Esophagus squamous epithelium (tissue), 5 donors: ENCODE measurements at regions not wholly inside any gene's neighbourhood (a gene's known extent, or its start where the extent isn't known, plus 50 kb on each side); places are given as distances from the start of the nearest gene placed in this dataset.

Experiments used
- DNase-seq: peaks from one replicate; lab custom pipeline; 2025; lab: John Stamatoyannopoulos, UW
- H3K27ac ChIP-seq, 4 donors: fragments of 200-600 bp; sonication (generic); one replicate each; pipeline ENCODE4 v1.5.1; 2016 to 2019; ENCODE audit warnings: mild to moderate bottlenecking in 1 of 4
- H3K27me3 ChIP-seq, 4 donors: fragments of 200-600 bp; sonication (generic); 1 replicate in 3 of 4; 2 replicates in 1 of 4; pipeline versions ENCODE4 v1.5.1 to v1.6.0; 2017 to 2021; ENCODE audit warnings: antibody characterized with exemption in 1 of 4
- H3K36me3 ChIP-seq, 3 donors: fragments of 200-600 bp; sonication (generic); one replicate each; pipeline ENCODE4 v1.5.1; 2016 to 2019
- H3K4me1 ChIP-seq, 3 donors: fragments of 200-600 bp; sonication (generic); one replicate each; pipeline ENCODE4 v1.5.1; 2017 to 2019
- H3K4me3 ChIP-seq, 4 donors: fragments of 200-600 bp; sonication (generic); 1 replicate in 3 of 4; 2 replicates in 1 of 4; pipeline ENCODE4 v1.5.1; 2016 to 2019; ENCODE audit warnings: mild to moderate bottlenecking in 2 of 4, moderate library complexity in 1 of 4
- H3K9me3 ChIP-seq, 3 donors: fragments of 200-600 bp; sonication (generic); one replicate each; pipeline ENCODE4 v1.5.1; 2016 to 2019
- POLR2A ChIP-seq, 4 donors: fragments of 450-650 bp; IDR thresholded peaks; one replicate each; pipeline ENCODE4 v1.6.1; 2017; ENCODE audit warnings: antibody characterized with exemption in 4 of 4, mild to moderate bottlenecking in 4 of 4, moderate library complexity in 3 of 4
- WGBS, 2 donors: methylation state at CpG; one replicate each; pipeline ENCODE4 v1.1.5; 2018; 5-methylcytosine and 5-hydroxymethylcytosine counted together
- intact Hi-C: fragments of 100-400 bp; cut with DNase I; formaldehyde crosslinking; loops from one replicate; pipeline ENCODE4 v1.15.0; 2022
- TF ChIP-seq, protein P1 (sequence below), 6 experiments: fragments of 450-650 bp in 4 of 6; fragments of 200-600 bp in 2 of 6; sonication (generic) in 2 of 6; IDR thresholded peaks; one replicate each; pipeline ENCODE4 v1.5.1; 2016 to 2019; ENCODE audit warnings: antibody characterized with exemption in 6 of 6, mild to moderate bottlenecking in 4 of 6, moderate library complexity in 4 of 6
- donor health status: DM: yes; HTN: yes; CAD: no.

DNA sequence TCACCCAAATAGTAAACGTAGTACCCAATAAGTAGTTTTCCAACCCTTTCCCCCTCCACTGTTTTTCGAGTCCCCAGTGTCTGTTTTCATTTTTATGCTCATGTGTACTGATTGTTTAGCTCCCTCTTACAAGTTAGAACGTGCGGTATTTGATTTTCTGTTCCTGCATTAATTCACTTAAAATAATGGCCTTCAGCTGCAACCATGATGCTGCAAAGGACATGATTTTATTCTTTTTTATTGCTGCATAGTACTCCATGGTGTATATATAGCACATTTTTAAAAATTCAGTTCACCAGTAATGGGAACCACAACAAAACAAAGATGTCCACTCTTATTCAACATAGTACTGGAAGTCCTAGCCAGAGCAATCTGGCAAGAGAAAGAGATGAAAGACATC is 72.8 kb downstream of the DUSP6 start:
- intact Hi-C loops = no loop called here
- H3K9me3 ChIP-seq = no peaks in the 10 kb centered on the region
- peaks cover 0 to 14% (median 4%) of the 10 kb centered on the region in 3 donors for H3K4me1 ChIP-seq
- TF ChIP-seq, protein P1, sequence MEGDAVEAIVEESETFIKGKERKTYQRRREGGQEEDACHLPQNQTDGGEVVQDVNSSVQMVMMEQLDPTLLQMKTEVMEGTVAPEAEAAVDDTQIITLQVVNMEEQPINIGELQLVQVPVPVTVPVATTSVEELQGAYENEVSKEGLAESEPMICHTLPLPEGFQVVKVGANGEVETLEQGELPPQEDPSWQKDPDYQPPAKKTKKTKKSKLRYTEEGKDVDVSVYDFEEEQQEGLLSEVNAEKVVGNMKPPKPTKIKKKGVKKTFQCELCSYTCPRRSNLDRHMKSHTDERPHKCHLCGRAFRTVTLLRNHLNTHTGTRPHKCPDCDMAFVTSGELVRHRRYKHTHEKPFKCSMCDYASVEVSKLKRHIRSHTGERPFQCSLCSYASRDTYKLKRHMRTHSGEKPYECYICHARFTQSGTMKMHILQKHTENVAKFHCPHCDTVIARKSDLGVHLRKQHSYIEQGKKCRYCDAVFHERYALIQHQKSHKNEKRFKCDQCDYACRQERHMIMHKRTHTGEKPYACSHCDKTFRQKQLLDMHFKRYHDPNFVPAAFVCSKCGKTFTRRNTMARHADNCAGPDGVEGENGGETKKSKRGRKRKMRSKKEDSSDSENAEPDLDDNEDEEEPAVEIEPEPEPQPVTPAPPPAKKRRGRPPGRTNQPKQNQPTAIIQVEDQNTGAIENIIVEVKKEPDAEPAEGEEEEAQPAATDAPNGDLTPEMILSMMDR (IDR thresholded peaks at IDR 0.05) = no peak
- TF ChIP-seq POLR2A (IDR thresholded peaks at IDR 0.05) = no peak
- no peaks in the 10 kb centered on the region for H3K27me3 ChIP-seq
- no peak overlapping the region for H3K4me3 ChIP-seq
- no peak for DNase-seq
- no peaks in the 10 kb centered on the region for H3K36me3 ChIP-seq
- H3K27ac ChIP-seq = no peak overlapping the region
- WGBS, 2 donors = 86% methylated on average over 4 of the region's 4 CpGs

DNA sequence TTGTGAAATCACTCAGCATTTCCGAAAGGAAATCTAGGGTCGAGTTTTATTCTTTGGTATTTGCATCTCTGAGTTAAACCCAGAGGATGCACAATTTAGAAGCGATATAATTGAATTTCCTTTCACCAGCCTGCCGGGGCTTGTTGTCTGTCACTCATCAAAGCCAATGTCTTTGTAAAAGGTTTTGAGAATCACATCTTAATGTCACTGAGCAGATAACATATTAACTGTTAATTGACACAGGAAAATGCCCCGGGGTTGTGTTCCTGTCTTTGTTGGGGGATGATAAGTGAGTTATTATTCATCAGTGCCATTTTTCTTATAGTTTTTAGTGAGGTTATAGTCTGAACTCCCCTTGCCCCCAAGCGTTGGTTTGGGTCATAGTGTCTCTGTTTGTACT is 73.4 kb downstream of the DUSP6 start:
- Histone ChIP-seq H3K27me3 (no peaks in the 10 kb centered on the region), H3K4me3 (no peak overlapping the region), H3K9me3 (no peaks in the 10 kb centered on the region), H3K27ac (no peak overlapping the region), H3K4me1 (peaks cover 0 to 14% (median 4%) of the 10 kb centered on the region in 3 donors), H3K36me3 (no peaks in the 10 kb centered on the region)
- DNase-seq = no peak
- no peak for TF ChIP-seq POLR2A (IDR thresholded peaks at IDR 0.05)
- TF ChIP-seq, protein P1 (IDR thresholded peaks at IDR 0.05) = no peak
- 30 to 60% methylated on average over 6 of the region's 6 CpGs for WGBS, 2 donors
- intact Hi-C loops = no loop called here

DNA sequence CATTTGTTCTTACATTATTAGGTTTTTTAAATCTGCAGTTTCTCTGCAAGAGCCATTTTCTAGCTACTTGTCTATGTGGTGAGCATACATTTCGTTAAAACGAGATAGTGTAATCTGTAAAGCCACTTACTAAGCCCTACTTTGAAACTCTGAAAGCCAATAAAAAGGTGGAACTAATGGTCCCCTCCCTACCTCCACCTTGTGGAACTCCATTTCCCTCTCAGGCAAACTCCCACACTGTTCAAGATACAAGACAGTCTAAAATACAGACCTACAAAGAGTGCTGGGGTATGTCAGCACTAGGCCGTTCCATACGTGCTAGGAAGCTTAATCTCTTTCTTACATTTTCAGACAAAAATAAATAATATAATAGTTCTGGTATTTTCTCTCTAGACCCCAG is 74.1 kb downstream of the DUSP6 start:
- Histone ChIP-seq H3K27ac (no peak overlapping the region), H3K9me3 (no peaks in the 10 kb centered on the region), H3K4me3 (no peak overlapping the region), H3K27me3 (no peaks in the 10 kb centered on the region), H3K4me1 (peaks cover 0 to 14% (median 4%) of the 10 kb centered on the region in 3 donors), H3K36me3 (no peaks in the 10 kb centered on the region)
- WGBS, 2 donors = 91 to 93% methylated on average over 4 of the region's 4 CpGs
- intact Hi-C loops = no loop called here
- no peak for DNase-seq
- TF ChIP-seq, protein P1 (IDR thresholded peaks at IDR 0.05) = no peak
- no peak for TF ChIP-seq POLR2A (IDR thresholded peaks at IDR 0.05)

DNA sequence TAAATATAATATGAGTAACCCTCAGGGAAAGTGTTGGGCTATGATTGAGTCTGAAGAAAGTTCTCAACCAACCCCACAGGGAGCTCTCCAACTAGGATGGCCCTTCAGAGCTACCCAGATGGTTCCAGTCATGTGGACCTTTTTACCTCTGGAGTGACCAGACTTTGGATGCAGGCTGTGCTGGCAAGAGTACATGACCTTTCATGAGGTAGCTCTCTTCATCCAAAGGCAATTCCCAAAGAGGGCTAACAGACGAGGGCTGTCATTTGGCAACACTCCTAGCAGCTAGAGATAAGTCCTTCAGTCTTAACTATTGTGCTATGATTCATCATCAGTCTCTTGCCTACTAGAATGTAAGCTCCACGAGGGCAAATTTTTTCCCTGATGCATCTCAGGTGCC is 75.4 kb downstream of the DUSP6 start:
- DNase-seq = no peak
- intact Hi-C loops = no loop called here
- TF ChIP-seq, protein P1 (IDR thresholded peaks at IDR 0.05) = no peak
- TF ChIP-seq POLR2A (IDR thresholded peaks at IDR 0.05) = no peak
- no peak overlapping the region for H3K4me3 ChIP-seq
- no peaks in the 10 kb centered on the region for H3K9me3 ChIP-seq
- WGBS, 2 donors = 56 to 61% methylated on average over 2 of the region's 2 CpGs
- no peaks in the 10 kb centered on the region for H3K36me3 ChIP-seq
- H3K27ac ChIP-seq = no peak overlapping the region
- no peaks in the 10 kb centered on the region for H3K27me3 ChIP-seq
- H3K4me1 ChIP-seq = peaks cover 0 to 13% (median 4%) of the 10 kb centered on the region in 3 donors

DNA sequence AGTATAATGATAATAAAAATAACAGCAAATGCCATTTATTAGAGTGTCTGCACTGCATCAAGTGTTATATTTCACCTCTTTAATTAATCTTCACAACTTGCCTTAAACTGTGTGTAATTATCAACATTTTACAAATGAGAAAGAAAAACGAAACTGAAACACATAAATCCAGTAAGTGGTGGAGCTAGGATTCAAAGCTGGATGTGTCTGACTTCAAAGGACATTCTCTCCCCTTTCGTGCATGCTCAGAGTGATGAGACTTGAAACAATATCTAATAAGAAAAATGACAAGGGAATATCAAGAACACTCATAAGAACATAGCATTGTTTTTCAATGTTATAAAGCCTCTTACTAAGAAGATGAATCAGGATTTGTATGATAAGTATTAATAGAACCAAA is 78.8 kb downstream of the DUSP6 start:
- WGBS, 2 donors = 41 to 59% methylated on average over 2 of the region's 2 CpGs
- DNase-seq = no peak
- Histone ChIP-seq H3K4me1 (no peaks in the 10 kb centered on the region), H3K9me3 (no peaks in the 10 kb centered on the region), H3K27me3 (no peaks in the 10 kb centered on the region), H3K36me3 (no peaks in the 10 kb centered on the region), H3K27ac (no peak overlapping the region), H3K4me3 (no peak overlapping the region)
- intact Hi-C loops = no loop called here
- no peak for TF ChIP-seq POLR2A (IDR thresholded peaks at IDR 0.05)
- TF ChIP-seq, protein P1 (IDR thresholded peaks at IDR 0.05) = no peak
